ENCODE measurements at regions not wholly inside any gene's neighbourhood (a gene's known extent, or its start where the extent isn't known, plus 50 kb on each side); places are given as distances from the start of the nearest gene placed in this dataset.

DNA sequence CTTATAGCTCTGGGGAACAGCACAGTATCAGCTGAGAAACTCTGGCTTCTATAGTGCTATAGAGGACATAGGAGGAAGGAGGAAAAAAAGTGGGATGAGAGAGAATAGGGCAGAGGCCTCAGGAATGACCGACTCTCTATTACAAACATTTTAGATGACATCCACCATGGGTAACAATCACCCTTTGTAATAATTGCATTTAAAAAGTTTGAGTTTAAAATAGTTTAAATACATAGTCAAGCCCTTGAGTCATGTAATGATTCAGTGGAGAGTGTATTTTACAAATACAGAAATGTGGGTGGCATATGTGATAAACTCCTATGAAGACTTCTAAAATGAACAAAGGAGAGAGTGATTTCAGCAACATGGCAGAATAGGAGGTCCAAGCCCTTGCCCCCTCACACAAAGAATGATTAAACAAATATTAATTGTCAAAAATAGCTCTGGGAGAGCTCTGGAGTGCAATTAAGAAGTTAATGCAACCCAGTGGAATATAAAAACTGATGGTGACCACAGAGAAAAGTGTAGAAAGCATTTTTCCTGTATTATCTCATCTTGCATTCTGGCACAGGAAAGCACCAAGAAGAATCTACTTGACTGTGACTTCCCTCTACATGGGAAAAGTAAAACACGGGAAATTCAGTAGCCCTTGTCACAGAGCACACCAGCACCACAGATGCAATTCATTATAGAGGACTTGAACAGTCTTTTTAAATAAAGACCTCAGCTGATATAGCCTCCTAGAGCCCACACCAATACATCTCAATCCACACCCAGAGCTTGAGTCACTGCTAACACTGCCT is 569.0 kb upstream of the SORCS1 start:
- TF ChIP-seq, protein P1, sequence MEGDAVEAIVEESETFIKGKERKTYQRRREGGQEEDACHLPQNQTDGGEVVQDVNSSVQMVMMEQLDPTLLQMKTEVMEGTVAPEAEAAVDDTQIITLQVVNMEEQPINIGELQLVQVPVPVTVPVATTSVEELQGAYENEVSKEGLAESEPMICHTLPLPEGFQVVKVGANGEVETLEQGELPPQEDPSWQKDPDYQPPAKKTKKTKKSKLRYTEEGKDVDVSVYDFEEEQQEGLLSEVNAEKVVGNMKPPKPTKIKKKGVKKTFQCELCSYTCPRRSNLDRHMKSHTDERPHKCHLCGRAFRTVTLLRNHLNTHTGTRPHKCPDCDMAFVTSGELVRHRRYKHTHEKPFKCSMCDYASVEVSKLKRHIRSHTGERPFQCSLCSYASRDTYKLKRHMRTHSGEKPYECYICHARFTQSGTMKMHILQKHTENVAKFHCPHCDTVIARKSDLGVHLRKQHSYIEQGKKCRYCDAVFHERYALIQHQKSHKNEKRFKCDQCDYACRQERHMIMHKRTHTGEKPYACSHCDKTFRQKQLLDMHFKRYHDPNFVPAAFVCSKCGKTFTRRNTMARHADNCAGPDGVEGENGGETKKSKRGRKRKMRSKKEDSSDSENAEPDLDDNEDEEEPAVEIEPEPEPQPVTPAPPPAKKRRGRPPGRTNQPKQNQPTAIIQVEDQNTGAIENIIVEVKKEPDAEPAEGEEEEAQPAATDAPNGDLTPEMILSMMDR (conservative IDR thresholded peaks at IDR 0.05; ENCODE audit: low read length), result no peak
- TF ChIP-seq EZH2phosphoT487 (IDR thresholded peaks at IDR 0.05; ENCODE audit: borderline replicate concordance, low read depth, low read length), result no peak

Measured in OCI-LY7 (cell line).